H1 (cell line): ENCODE measurements at regions not wholly inside any gene's neighbourhood (a gene's known extent, or its start where the extent isn't known, plus 50 kb on each side); places are given as distances from the start of the nearest gene placed in this dataset.

Source experiments
- JUN ChIP-seq: IDR thresholded peaks from 2 replicates; pipeline ENCODE4 v1.6.1; 2011; ENCODE audit warnings: low read depth, mild to moderate bottlenecking, improper control_type of control experiment, low read length
- PHF8 ChIP-seq: fragments of 200-600 bp; sonication (generic); conservative IDR thresholded peaks from 2 replicates; pipeline ENCODE4 v1.7.1; 2012; ENCODE audit warnings: low read depth, mild to moderate bottlenecking, inconsistent platforms, low read length, moderate library complexity
- SUZ12 ChIP-seq: fragments of 200-600 bp; sonication (generic); IDR thresholded peaks from 2 replicates; pipeline ENCODE4 v1.6.1; 2012; ENCODE audit warnings: mild to moderate bottlenecking, inconsistent platforms, low read length, moderate library complexity, mixed read lengths
- TF ChIP-seq, protein P1 (sequence below), 3 experiments: IDR thresholded peaks; 1 replicate in 2 of 3; 2 replicates in 1 of 3; pipeline versions ENCODE4 v1.5.1 to v1.6.1; 2011; ENCODE audit warnings: low read length in 3 of 3, mild to moderate bottlenecking in 3 of 3, inconsistent platforms in 2 of 3, low read depth in 1 of 3, moderate library complexity in 1 of 3; ENCODE audit not compliant: insufficient read depth in 1 of 3; ENCODE audit errors: control extremely low read depth in 1 of 3
- TF ChIP-seq, protein P2 (sequence below): IDR thresholded peaks from 2 replicates; pipeline ENCODE4 v1.6.1; 2012; ENCODE audit warnings: low read length, inconsistent platforms

DNA sequence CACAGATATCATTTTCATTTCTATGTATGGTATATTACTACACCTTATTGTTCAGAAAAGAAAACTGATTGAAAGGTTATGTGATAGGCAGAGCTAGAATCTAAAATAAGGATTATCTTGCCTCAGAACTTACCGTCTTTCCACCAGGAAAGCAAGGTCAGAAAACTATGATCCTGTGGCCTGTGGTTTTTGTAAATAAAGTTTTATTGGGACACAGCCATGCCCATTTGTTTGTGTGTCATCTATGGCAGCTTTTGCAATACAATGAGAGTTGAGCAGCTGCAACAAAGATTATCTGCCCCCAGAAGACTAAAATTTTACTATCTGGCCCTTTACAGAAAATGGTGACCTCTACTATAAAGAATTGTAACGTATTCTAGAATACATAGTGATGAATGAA lies 314.7 kb upstream of the SLCO3A1 start:
- no peak for TF ChIP-seq PHF8
- TF ChIP-seq, protein P1, sequence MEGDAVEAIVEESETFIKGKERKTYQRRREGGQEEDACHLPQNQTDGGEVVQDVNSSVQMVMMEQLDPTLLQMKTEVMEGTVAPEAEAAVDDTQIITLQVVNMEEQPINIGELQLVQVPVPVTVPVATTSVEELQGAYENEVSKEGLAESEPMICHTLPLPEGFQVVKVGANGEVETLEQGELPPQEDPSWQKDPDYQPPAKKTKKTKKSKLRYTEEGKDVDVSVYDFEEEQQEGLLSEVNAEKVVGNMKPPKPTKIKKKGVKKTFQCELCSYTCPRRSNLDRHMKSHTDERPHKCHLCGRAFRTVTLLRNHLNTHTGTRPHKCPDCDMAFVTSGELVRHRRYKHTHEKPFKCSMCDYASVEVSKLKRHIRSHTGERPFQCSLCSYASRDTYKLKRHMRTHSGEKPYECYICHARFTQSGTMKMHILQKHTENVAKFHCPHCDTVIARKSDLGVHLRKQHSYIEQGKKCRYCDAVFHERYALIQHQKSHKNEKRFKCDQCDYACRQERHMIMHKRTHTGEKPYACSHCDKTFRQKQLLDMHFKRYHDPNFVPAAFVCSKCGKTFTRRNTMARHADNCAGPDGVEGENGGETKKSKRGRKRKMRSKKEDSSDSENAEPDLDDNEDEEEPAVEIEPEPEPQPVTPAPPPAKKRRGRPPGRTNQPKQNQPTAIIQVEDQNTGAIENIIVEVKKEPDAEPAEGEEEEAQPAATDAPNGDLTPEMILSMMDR (IDR thresholded peaks at IDR 0.05; ENCODE audit: control extremely low read depth in 1 of 3, insufficient read depth in 1 of 3, low read depth in 1 of 3, low read length in 3 of 3): no peak
- no peak for TF ChIP-seq JUN
- TF ChIP-seq SUZ12: no peak
- TF ChIP-seq, protein P2, sequence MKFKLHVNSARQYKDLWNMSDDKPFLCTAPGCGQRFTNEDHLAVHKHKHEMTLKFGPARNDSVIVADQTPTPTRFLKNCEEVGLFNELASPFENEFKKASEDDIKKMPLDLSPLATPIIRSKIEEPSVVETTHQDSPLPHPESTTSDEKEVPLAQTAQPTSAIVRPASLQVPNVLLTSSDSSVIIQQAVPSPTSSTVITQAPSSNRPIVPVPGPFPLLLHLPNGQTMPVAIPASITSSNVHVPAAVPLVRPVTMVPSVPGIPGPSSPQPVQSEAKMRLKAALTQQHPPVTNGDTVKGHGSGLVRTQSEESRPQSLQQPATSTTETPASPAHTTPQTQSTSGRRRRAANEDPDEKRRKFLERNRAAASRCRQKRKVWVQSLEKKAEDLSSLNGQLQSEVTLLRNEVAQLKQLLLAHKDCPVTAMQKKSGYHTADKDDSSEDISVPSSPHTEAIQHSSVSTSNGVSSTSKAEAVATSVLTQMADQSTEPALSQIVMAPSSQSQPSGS: no peak
